Activated naive CD4-positive, alpha-beta T cell treated with anti-CD3 and anti-CD28 coated beads, Interleukin-2, amount 50 U/mL, for 24 hours (primary cell): ENCODE measurements at regions not wholly inside any gene's neighbourhood (a gene's known extent, or its start where the extent isn't known, plus 50 kb on each side); places are given as distances from the start of the nearest gene placed in this dataset.

Experiments used
- H3K27ac Mint-ChIP-seq: one replicate; pipeline ENCODE4 v1.8.0; 2021; ENCODE audit warnings: mild to moderate bottlenecking, mixed read lengths
- H3K27me3 Mint-ChIP-seq: one replicate; pipeline ENCODE4 v1.8.0; 2021; ENCODE audit warnings: mixed read lengths
- H3K36me3 Mint-ChIP-seq: one replicate; pipeline ENCODE4 v1.8.0; 2021; ENCODE audit warnings: mixed read lengths
- H3K4me1 Mint-ChIP-seq: one replicate; pipeline ENCODE4 v1.8.0; 2021; ENCODE audit warnings: mixed read lengths
- H3K4me3 Mint-ChIP-seq: one replicate; pipeline ENCODE4 v1.8.0; 2021; ENCODE audit warnings: mild to moderate bottlenecking, mixed read lengths
- H3K9me3 Mint-ChIP-seq: one replicate; pipeline ENCODE4 v1.8.0; 2021; ENCODE audit warnings: mixed read lengths

DNA sequence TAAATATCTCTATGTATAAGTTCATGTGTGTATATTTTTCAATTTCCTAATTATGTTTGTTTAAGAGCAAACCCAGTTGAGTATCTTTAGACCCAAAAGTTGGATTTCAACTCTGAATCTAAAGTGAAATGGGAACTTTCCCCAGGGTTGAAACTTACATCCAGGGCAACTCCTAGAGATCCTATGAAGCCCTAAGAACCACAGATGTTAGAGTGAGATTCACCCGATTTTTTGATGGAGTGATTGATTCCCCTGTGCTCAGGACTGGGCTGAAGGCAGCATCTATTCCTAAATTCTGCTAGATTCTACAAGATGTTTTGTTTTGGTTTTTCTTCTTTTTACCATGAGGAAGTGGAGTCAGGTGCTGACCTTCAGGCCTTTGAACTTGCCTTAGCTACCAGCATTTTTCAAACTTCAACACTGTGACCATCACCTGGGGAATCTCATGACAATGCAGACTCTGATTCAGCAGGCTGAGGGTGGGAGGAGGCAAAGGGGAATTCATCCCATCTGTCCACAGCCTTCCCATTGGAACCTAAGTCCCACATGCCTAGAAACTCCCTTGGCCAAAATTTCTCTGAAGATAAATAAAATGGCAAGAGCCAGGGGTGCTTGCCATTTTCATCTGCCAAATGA lies 145.5 kb downstream of the ETS2 start:
- H3K27me3 Mint-ChIP-seq: peaks cover 6% of the 10 kb centered on the region
- no peaks in the 10 kb centered on the region for H3K4me1 Mint-ChIP-seq
- no peak overlapping the region for H3K4me3 Mint-ChIP-seq
- peaks cover 4% of the 10 kb centered on the region for H3K9me3 Mint-ChIP-seq
- H3K27ac Mint-ChIP-seq: no peak overlapping the region
- no peaks in the 10 kb centered on the region for H3K36me3 Mint-ChIP-seq

DNA sequence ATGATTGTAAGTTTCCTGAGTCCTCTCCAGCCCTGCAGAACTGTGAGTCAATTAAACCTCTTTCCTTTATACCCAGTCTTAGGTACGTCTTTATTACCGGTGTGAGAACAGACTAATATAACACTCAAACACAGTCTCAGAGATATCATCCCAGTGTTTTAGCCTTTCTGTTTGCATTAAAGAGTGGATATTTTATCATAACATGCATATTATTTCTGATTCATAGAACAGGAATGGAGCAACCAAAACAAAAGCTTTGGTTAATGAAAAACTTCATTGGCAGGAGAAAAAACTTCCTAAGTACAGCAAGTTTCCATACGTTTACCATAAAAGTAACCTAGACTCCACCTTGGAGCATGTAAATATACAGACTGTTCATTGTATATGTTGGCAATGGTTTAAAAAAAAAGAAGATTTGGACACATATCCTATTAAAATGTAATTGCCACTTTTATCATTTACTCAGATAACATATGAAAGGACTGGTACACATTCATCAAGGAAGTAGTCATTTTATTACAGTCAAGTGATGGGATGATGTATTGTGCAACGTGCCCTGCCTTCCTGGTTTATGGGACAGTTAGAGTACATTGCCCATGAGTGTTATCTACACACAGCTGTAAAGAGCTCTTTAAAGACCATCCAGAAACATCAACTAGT lies 144.8 kb downstream of the ETS2 start:
- Mint-ChIP-seq H3K9me3 (peaks cover 4% of the 10 kb centered on the region), H3K4me3 (no peak overlapping the region), H3K4me1 (no peaks in the 10 kb centered on the region), H3K27me3 (peaks cover 6% of the 10 kb centered on the region), H3K36me3 (no peaks in the 10 kb centered on the region), H3K27ac (no peak overlapping the region)

DNA sequence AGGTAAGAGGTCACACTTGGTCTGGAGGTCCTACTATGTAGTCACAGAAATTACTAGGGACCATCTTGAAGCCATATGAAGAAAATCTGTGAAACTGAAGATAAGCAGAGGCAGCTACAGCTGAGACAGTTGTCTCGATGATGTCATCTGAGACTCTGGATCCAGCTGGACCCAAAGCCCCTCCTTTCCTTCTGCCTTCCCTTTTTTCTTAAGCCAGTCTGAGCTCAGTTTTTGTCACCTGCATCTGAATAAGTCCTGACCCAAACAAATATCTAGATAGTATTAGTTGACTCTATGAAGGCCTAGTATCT lies 143.3 kb downstream of the ETS2 start:
- Mint-ChIP-seq H3K27ac (no peak overlapping the region), H3K36me3 (no peaks in the 10 kb centered on the region), H3K9me3 (peaks cover 4% of the 10 kb centered on the region), H3K4me1 (no peaks in the 10 kb centered on the region), H3K4me3 (no peak overlapping the region), H3K27me3 (peaks cover 6% of the 10 kb centered on the region)

DNA sequence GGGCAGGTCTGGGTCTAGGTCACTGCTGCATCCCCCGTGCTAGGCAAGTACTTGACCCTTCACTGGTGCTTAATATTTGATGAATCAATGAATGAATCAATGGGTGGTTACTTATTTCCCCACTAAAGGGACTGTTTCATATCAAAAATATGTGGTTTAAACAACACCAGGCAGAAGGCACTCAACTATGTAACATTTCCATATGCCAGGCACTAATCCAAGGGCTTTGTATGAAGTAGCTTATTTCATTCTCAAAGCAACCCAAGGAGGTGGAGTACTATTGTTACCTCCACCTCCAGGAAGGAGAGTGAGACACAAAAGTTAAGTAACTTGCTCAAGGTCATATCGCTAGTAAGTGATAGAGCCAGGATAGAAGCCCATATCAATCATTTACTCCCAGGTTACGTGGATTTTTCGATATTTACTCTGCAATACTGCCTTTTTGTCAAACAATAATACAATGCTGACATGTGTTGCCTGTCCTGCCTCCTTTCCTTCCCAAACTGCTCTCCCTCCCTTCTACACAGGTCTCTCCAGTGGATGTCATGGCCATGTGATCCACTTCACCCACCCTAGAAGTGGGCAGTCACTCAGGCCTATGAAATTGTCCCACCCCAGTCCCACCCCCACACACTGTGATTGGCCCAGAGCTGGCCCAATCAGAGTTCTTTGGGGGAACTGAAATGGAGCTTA lies 142.8 kb downstream of the ETS2 start:
- Mint-ChIP-seq H3K4me3 (no peak overlapping the region), H3K4me1 (no peaks in the 10 kb centered on the region), H3K27me3 (peaks cover 6% of the 10 kb centered on the region), H3K9me3 (peaks cover 4% of the 10 kb centered on the region), H3K36me3 (no peaks in the 10 kb centered on the region), H3K27ac (no peak overlapping the region)

DNA sequence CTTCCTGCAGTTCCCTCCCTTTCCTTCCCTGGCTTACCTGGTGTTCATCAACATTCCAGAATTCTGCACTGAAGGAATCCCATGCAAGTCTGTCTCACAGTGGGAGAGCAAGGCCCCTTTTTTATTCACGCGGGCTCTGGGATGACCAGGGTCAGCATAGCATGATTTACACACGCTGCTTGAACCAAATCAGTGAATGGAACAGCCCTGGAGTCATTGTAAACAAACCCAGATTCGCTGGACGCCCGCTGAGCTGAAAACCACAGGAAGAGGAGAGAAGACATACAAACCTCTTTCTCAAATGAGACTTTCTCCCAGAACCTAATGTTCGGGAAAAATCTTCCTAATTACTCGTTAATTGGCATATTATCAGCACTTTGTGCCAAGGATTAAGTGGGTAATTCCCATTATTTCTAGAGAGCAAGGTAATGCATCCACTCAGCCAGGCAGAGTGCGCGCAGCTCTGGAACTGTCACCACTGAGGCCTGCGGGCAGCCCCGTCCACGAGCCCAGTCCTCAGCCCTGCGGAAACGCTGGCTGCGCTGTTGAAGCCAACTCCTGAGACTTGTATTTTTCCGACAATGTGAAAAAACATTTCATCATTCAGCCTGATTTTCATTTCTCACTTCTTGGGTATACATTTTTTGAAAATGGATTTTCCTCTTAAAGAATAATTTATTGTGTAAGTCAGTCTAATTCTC lies 140.0 kb downstream of the ETS2 start:
- no peak overlapping the region for H3K4me3 Mint-ChIP-seq
- H3K27me3 Mint-ChIP-seq: peaks cover 1% of the 10 kb centered on the region
- H3K36me3 Mint-ChIP-seq: no peaks in the 10 kb centered on the region
- no peak overlapping the region for H3K27ac Mint-ChIP-seq
- H3K9me3 Mint-ChIP-seq: peaks cover 4% of the 10 kb centered on the region
- H3K4me1 Mint-ChIP-seq: no peaks in the 10 kb centered on the region

DNA sequence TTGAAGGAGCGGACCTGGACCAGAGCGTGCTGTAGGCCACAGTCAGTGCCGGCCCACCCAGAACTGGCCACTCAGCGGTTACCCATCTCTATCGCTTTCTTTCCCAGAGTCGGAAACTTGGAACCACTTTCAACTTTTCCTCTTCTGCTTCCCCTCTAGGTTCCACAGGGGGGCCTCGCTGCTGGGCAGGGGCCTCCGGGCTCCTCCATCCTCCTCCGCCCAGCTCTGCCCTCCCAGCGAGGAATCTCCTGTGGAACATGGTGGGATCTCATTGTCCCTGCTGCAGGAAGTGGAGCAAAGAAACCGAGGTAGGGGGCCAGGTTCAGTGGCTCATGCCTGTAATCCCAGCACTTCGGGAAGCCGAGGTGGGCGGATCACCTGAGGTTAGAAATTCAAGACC lies 139.2 kb downstream of the ETS2 start:
- Mint-ChIP-seq H3K27ac (no peak overlapping the region), H3K9me3 (no peaks in the 10 kb centered on the region), H3K4me3 (no peak overlapping the region), H3K4me1 (no peaks in the 10 kb centered on the region), H3K36me3 (no peaks in the 10 kb centered on the region), H3K27me3 (peaks cover 1% of the 10 kb centered on the region)

DNA sequence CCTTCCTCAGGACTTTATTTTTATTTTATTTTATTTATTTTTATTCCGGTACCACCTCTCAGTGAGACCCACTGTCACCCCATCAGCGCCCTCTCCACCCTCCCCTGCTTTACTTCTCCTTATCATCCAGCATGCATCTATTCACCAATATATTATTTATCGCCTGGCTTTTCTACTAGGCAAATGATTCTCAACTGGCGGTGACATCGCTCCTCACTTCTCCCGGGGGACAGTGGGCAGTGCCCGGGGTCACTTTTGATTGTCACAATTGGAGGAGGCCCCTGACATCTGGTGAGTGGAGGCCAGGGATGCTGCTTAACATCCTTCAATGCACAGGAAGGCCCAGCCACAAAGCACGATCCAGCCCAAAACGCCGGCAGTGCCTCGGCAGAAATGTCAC lies 138.7 kb downstream of the ETS2 start:
- H3K4me1 Mint-ChIP-seq: no peaks in the 10 kb centered on the region
- H3K9me3 Mint-ChIP-seq: no peaks in the 10 kb centered on the region
- H3K27ac Mint-ChIP-seq: no peak overlapping the region
- H3K36me3 Mint-ChIP-seq: no peaks in the 10 kb centered on the region
- H3K27me3 Mint-ChIP-seq: peaks cover 1% of the 10 kb centered on the region
- H3K4me3 Mint-ChIP-seq: no peak overlapping the region

DNA sequence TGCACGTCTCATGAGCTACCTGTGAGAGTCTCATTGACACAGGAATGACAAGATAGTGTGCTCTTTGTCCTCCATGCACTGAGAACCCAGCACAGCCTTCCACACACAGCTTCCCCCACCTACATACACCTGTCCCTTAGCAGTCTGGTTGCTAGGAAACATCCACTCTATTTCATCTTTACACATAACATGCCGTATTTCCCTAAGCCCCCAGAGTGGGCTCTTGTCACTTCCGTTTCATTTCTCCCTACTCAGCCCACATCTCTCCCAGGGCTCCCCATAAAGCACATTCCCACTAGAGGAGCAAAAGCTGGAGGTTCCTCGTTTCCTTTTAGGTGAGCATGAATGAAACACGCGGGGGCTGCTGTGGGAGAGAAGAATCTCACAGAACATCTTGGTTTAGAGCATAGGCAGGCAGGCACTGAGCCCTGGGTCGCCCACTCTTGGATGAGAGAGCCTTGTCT lies 137.1 kb downstream of the ETS2 start:
- Mint-ChIP-seq H3K9me3 (no peaks in the 10 kb centered on the region), H3K27ac (no peak overlapping the region), H3K27me3 (no peaks in the 10 kb centered on the region), H3K4me3 (no peak overlapping the region), H3K36me3 (no peaks in the 10 kb centered on the region), H3K4me1 (peaks cover 7% of the 10 kb centered on the region)

DNA sequence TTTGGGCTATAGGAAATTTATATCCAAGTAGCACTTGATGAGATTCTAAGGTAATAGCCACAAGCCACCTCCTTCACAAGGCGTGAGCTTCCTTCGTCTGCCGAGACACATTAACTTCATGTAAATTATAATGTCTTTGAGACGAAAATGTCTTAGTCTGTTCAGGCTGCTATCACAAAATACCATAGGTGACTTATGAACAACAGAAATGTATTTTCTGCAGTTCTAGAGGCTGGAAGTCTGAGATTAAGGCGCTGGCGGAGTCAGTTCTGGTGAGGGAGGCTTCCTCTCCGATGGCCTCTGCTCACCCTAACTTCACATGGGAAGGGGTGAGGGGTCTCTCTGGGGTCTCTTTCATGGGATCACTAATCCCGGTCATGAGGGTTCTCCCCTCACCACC lies 133.0 kb downstream of the ETS2 start:
- Mint-ChIP-seq H3K27me3 (no peaks in the 10 kb centered on the region), H3K4me1 (peaks cover 7% of the 10 kb centered on the region), H3K36me3 (no peaks in the 10 kb centered on the region), H3K27ac (no peak overlapping the region), H3K4me3 (no peak overlapping the region), H3K9me3 (no peaks in the 10 kb centered on the region)

DNA sequence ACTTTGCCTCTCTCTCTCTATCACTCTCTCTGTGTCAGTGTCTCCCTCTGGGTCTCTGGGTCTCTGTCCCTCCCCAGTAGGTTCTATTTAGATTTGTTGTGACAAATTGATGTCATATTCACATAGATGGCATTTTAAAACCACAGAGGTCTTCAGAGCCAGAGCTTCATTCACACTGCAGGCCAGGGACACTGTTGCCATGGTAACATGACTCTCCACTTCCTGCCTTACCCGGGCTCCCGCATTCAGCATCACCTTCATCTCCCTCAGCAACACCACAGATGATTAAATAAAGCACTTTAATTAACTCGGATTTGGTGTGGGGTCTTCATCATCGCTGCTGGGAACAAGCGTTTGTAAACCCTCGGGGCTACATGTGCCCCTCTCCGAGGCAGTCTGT lies 132.6 kb downstream of the ETS2 start:
- Mint-ChIP-seq H3K9me3 (no peaks in the 10 kb centered on the region), H3K27me3 (no peaks in the 10 kb centered on the region), H3K36me3 (no peaks in the 10 kb centered on the region), H3K27ac (no peak overlapping the region), H3K4me3 (no peak overlapping the region), H3K4me1 (peaks cover 7% of the 10 kb centered on the region)

DNA sequence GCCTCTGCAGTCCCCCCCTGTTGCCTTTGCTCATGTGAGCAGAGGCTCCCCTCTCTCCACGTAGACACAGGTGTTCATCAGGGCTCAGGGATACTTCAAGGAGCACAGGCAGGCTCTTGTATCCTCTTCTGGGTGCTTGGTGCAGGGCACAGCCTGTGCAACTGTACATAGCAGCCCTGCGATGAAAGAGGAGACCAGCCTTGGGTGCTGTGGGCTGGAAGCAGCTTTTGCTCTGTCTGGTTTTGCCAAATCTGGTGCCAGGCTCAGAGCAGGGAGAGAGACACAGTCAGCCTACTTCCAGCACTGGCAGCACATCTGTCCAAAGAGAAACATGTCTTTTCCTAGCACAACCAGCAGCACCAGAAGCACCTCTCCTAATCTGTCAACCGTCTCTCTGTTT lies 132.1 kb downstream of the ETS2 start:
- Mint-ChIP-seq H3K27me3 (no peaks in the 10 kb centered on the region), H3K27ac (no peak overlapping the region), H3K36me3 (no peaks in the 10 kb centered on the region), H3K4me1 (peaks cover 7% of the 10 kb centered on the region), H3K4me3 (no peak overlapping the region), H3K9me3 (no peaks in the 10 kb centered on the region)

DNA sequence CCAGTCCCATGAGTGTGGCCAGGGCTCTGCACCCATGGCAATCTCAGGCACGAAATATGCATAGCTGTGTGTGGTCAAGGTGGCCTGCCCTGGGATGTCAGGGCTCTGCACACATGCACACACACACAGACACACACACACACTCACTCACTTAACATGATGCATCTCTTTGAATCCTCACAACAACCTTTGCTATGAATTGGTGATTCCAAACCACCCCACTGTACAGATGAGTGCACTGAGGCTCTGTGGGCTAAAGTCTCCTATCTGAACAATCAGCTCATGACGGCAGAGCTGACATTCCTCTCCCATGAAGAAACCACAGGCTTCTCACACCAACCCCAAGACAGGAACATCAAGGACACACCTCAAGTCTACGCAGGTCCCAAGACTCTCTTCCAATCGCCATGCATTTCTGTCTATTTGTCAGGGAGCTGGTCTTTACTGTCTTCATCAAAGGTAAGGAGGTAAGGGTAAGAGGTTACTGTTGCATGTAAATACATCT lies 131.6 kb downstream of the ETS2 start:
- H3K4me3 Mint-ChIP-seq: no peak overlapping the region
- H3K9me3 Mint-ChIP-seq: no peaks in the 10 kb centered on the region
- H3K27ac Mint-ChIP-seq: no peak overlapping the region
- H3K27me3 Mint-ChIP-seq: no peaks in the 10 kb centered on the region
- H3K4me1 Mint-ChIP-seq: peaks cover 7% of the 10 kb centered on the region
- H3K36me3 Mint-ChIP-seq: no peaks in the 10 kb centered on the region

DNA sequence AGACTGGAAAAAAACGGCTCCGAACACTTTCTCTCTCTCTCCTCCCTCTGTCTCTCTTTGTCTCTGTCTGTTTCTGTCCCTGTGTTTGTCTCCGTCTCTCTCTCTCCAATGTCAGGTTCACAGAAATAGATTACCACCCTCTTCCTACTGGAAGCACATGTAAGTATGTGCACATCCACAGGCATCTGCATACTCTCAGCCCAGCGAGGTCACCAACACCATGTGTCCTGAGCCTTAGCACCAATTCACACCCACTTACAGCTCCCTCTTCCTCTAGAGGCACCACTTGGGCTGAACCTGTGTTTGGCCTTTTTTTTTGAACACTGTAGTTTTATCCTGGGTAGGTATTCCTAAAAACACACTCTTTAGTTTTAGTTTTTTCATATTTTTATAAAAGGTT lies 130.5 kb downstream of the ETS2 start:
- no peak overlapping the region for H3K27ac Mint-ChIP-seq
- peaks cover 7% of the 10 kb centered on the region for H3K4me1 Mint-ChIP-seq
- H3K9me3 Mint-ChIP-seq: no peaks in the 10 kb centered on the region
- no peak overlapping the region for H3K4me3 Mint-ChIP-seq
- H3K27me3 Mint-ChIP-seq: no peaks in the 10 kb centered on the region
- no peaks in the 10 kb centered on the region for H3K36me3 Mint-ChIP-seq

DNA sequence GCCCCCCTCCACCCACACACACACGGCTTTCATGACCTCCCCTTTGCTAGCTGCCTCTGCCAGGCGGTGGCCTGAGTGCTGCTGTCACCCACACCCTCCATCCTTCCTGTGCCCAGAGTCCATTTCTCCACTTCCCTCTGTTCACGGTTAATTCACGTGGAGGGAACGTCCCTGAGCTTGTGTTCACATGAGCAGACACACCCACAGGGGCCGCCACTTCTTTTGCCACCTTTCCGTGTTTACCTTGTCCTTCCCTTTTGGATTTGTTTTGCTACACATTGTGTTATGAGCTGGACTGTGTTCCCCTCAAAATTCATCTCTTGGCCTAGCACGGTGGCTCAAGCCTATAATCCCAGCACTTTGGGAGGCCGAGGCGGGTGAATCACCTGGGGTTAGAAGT lies 128.0 kb downstream of the ETS2 start:
- Mint-ChIP-seq H3K4me3 (no peak overlapping the region), H3K36me3 (no peaks in the 10 kb centered on the region), H3K4me1 (peaks cover 7% of the 10 kb centered on the region), H3K27me3 (no peaks in the 10 kb centered on the region), H3K9me3 (no peaks in the 10 kb centered on the region), H3K27ac (no peak overlapping the region)

DNA sequence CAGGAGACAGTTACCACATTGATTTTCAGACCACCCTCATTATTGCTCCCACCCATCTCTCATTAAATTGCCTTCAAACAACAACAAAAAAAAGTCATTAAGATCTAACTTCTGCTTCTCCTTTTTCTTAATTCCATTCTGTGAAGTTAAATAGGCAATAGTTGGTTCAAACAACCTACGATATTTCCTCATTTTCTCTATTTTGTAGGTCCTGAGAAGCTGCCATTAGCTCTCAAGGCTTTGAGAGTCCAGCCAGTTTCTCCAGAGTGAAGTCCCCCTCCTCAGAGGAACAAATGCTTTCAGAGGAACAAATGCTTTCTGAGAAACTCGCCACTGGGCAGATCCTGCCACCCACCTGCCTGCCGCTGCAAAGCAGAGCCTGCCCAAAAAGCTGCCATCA lies 125.6 kb downstream of the ETS2 start:
- Mint-ChIP-seq H3K9me3 (no peaks in the 10 kb centered on the region), H3K27me3 (peaks cover 2% of the 10 kb centered on the region), H3K36me3 (no peaks in the 10 kb centered on the region), H3K27ac (no peak overlapping the region), H3K4me3 (no peak overlapping the region), H3K4me1 (no peaks in the 10 kb centered on the region)

DNA sequence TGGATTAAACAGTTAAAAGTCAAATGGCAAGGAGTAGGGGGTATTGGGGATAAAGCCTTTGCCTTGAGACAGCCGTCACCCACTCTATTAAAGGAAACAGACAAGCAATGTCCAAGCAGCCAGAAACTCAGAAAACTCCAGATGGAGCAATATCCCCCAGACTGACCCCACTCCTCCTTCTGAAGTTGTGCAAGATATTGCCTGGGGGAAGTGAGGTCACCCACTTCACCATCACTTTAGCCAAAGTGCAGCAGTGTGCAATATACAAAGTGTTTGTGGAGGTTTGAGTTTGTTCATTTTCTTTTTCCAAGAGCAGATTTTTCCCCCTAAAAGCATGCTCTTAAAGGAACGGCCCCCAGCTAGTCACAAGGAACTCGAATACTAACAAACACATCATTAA lies 125.1 kb downstream of the ETS2 start:
- H3K36me3 Mint-ChIP-seq: no peaks in the 10 kb centered on the region
- no peak overlapping the region for H3K4me3 Mint-ChIP-seq
- H3K27me3 Mint-ChIP-seq: peaks cover 3% of the 10 kb centered on the region
- no peak overlapping the region for H3K27ac Mint-ChIP-seq
- no peaks in the 10 kb centered on the region for H3K4me1 Mint-ChIP-seq
- no peaks in the 10 kb centered on the region for H3K9me3 Mint-ChIP-seq
